ENCODE measurements at regions not wholly inside any gene's neighbourhood (a gene's known extent, or its start where the extent isn't known, plus 50 kb on each side); places are given as distances from the start of the nearest gene placed in this dataset.

- no peak overlapping the region for H3K4me3 Mint-ChIP-seq
- no peak for DNase-seq (ENCODE audit: low spot score in 2 of 2, unreplicated experiment in 2 of 2)
- H3K27ac Mint-ChIP-seq, result no peak overlapping the region
- no peaks in the 10 kb centered on the region for H3K36me3 Mint-ChIP-seq
- no peak for TF ChIP-seq CTCF (IDR thresholded peaks at IDR 0.05; ENCODE audit: unreplicated experiment)
- peaks cover 20% of the 10 kb centered on the region for H3K4me1 Mint-ChIP-seq
- H3K9me3 Mint-ChIP-seq, result no peaks in the 10 kb centered on the region
- H3K27me3 Mint-ChIP-seq (ENCODE audit: low read depth), result peaks cover 17% of the 10 kb centered on the region
Measured at GRCh38 chr2:71897137-71897480, 250.6 kb downstream of the CYP26B1 start.

GRCh38 chr2:71896385-71897136, 251.1 kb downstream of the CYP26B1 start:
- no peak for TF ChIP-seq CTCF (IDR thresholded peaks at IDR 0.05; ENCODE audit: unreplicated experiment)
- H3K4me1 Mint-ChIP-seq, result peaks cover 20% of the 10 kb centered on the region
- H3K27me3 Mint-ChIP-seq (ENCODE audit: low read depth), result peaks cover 17% of the 10 kb centered on the region
- H3K9me3 Mint-ChIP-seq, result no peaks in the 10 kb centered on the region
- H3K27ac Mint-ChIP-seq, result no peak overlapping the region
- no peaks in the 10 kb centered on the region for H3K36me3 Mint-ChIP-seq
- DNase-seq (ENCODE audit: low spot score in 2 of 2, unreplicated experiment in 2 of 2), result no peak
- no peak overlapping the region for H3K4me3 Mint-ChIP-seq

- Mint-ChIP-seq H3K4me3 (no peak overlapping the region), H3K27ac (no peak overlapping the region), H3K36me3 (no peaks in the 10 kb centered on the region), H3K9me3 (no peaks in the 10 kb centered on the region), H3K27me3 (ENCODE audit: low read depth) (peaks cover 12% of the 10 kb centered on the region), H3K4me1 (peaks cover 20% of the 10 kb centered on the region)
- DNase-seq (ENCODE audit: low spot score in 2 of 2, unreplicated experiment in 2 of 2), result no peak
- no peak for TF ChIP-seq CTCF (IDR thresholded peaks at IDR 0.05; ENCODE audit: unreplicated experiment)
Measured at GRCh38 chr2:71895320-71896161, 252.1 kb downstream of the CYP26B1 start.

- DNase-seq (ENCODE audit: low spot score in 2 of 2, unreplicated experiment in 2 of 2), result no peak
- no peaks in the 10 kb centered on the region for H3K9me3 Mint-ChIP-seq
- H3K4me3 Mint-ChIP-seq, result no peak overlapping the region
- peaks cover 20% of the 10 kb centered on the region for H3K4me1 Mint-ChIP-seq
- no peak for TF ChIP-seq CTCF (IDR thresholded peaks at IDR 0.05; ENCODE audit: unreplicated experiment)
- H3K27ac Mint-ChIP-seq, result no peak overlapping the region
- H3K27me3 Mint-ChIP-seq (ENCODE audit: low read depth), result peaks cover 9% of the 10 kb centered on the region
- H3K36me3 Mint-ChIP-seq, result no peaks in the 10 kb centered on the region
Measured at GRCh38 chr2:71894261-71894660, 253.4 kb downstream of the CYP26B1 start.

GRCh38 chr2:71893646-71894045, 254.0 kb downstream of the CYP26B1 start:
- no peak for TF ChIP-seq CTCF (IDR thresholded peaks at IDR 0.05; ENCODE audit: unreplicated experiment)
- no peak overlapping the region for H3K4me3 Mint-ChIP-seq
- H3K27ac Mint-ChIP-seq, result peak overlapping the region; percentile 21
- H3K4me1 Mint-ChIP-seq, result peaks cover 20% of the 10 kb centered on the region
- DNase-seq (ENCODE audit: low spot score in 2 of 2, unreplicated experiment in 2 of 2), result no peak
- no peaks in the 10 kb centered on the region for H3K9me3 Mint-ChIP-seq
- peaks cover 3% of the 10 kb centered on the region for H3K27me3 Mint-ChIP-seq (ENCODE audit: low read depth)
- H3K36me3 Mint-ChIP-seq, result no peaks in the 10 kb centered on the region

Data from mesothelial cell of epicardium (in vitro differentiated cells).